K562 (cell line): ENCODE measurements at regions not wholly inside any gene's neighbourhood (a gene's known extent, or its start where the extent isn't known, plus 50 kb on each side); places are given as distances from the start of the nearest gene placed in this dataset.
"Not testable (repeated sequence)": the region's sequence is repeated elsewhere in the genome, so short reads cannot be mapped to it uniquely, and the experiment has no call there.

Source experiments
- CHAMP1 ChIP-seq: fragments of 450-650 bp; IDR thresholded peaks from 2 replicates; pipeline ENCODE4 v1.6.1; 2016; ENCODE audit warnings: mild to moderate bottlenecking
- CTCF ChIP-seq, 3 experiments: IDR thresholded peaks in 2 of 3; conservative IDR thresholded peaks in 1 of 3; 2 replicates each; pipeline ENCODE4 v1.5.1; 2011 to 2012; ENCODE audit warnings: low read length in 3 of 3, mild to moderate bottlenecking in 3 of 3, control low read depth in 2 of 3, improper control_type of control experiment in 1 of 3, inconsistent platforms in 1 of 3, low read depth in 1 of 3, mixed read lengths in 1 of 3, moderate library complexity in 1 of 3; ENCODE audit not compliant: insufficient read depth in 2 of 3
- JUND ChIP-seq, 2 experiments: IDR thresholded peaks; 2 replicates in 1 of 2; 3 replicates in 1 of 2; pipeline ENCODE4 v1.6.1; 2011; ENCODE audit warnings: borderline replicate concordance in 2 of 2, low read depth in 2 of 2, low read length in 2 of 2, improper control_type of control experiment in 1 of 2, missing biosample characterization in 1 of 2, missing genetic modification characterization in 1 of 2, missing genetic modification reagents in 1 of 2
- MIER1 ChIP-seq: fragments of 450-650 bp; IDR thresholded peaks from 2 replicates; pipeline ENCODE4 v1.6.1; 2016; ENCODE audit warnings: antibody characterized with exemption, mild to moderate bottlenecking, low read depth
- NFATC3 ChIP-seq: fragments of 450-650 bp; IDR thresholded peaks from 2 replicates; pipeline ENCODE4 v1.6.1; 2017; ENCODE audit warnings: mild to moderate bottlenecking
- PHF8 ChIP-seq: fragments of 200-600 bp; sonication (generic); IDR thresholded peaks from 2 replicates; pipeline ENCODE4 v1.6.1; 2012; ENCODE audit warnings: mixed run types, mild to moderate bottlenecking, inconsistent platforms, low read length, moderate library complexity, borderline replicate concordance
- SMARCC2 ChIP-seq: fragments of 450-650 bp; IDR thresholded peaks from 2 replicates; pipeline ENCODE4 v1.6.1; 2017; ENCODE audit warnings: antibody characterized with exemption, moderate library complexity, mild to moderate bottlenecking, low read depth
- ZNF232 ChIP-seq: sonication (generic); formaldehyde crosslinking; IDR thresholded peaks from 2 replicates; pipeline ENCODE4 v1.8.0; 2022; ENCODE audit warnings: mild to moderate bottlenecking, missing genetic modification reagents
- ZNF76 ChIP-seq: fragments of 250-450 bp; sonication (Bioruptor Pico); IDR thresholded peaks from 2 replicates; pipeline ENCODE4 v1.4.0; 2020; ENCODE audit warnings: mild to moderate bottlenecking, moderate library complexity, borderline replicate concordance

- not testable (repeated sequence) for TF ChIP-seq ZNF232; SMARCC2; JUND (IDR thresholded peaks at IDR 0.05; ENCODE audit: borderline replicate concordance, low read depth, low read length); JUND (tag; IDR thresholded peaks at IDR 0.05; ENCODE audit: borderline replicate concordance, low read depth, low read length); CHAMP1; MIER1; PHF8; CTCF (IDR thresholded peaks at IDR 0.05 in 2 of 3, conservative IDR thresholded peaks at IDR 0.05 in 1 of 3; ENCODE audit: insufficient read depth in 2 of 3, low read depth in 1 of 3, low read length in 3 of 3); NFATC3; ZNF76
These were observed 72.6 kb upstream of the GBA3 start for GRCh38 chr4:22620144-22620543.
